PC-9 (cell line): ENCODE measurements at regions not wholly inside any gene's neighbourhood (a gene's known extent, or its start where the extent isn't known, plus 50 kb on each side); places are given as distances from the start of the nearest gene placed in this dataset.

Experiments used
- BruUV-seq: library from RNA; stranded (reverse); fragments of 400-500 nt; replicated peaks from 2 replicates; lab custom pipeline; 2021; lab: Mats Ljungman, UMichigan
- CTCF ChIA-PET: fragments of 300-600 bp; sonication (Branson Sonifier 250); formaldehyde crosslinking; loops from one replicate; lab custom pipeline; 2022; ENCODE audit warnings: antibody characterized with exemption; lab: Charles Lee
- POLR2A ChIA-PET: fragments of 300-600 bp; sonication (Branson Sonifier 250); formaldehyde crosslinking; loops from one replicate; lab custom pipeline; 2022; ENCODE audit warnings: antibody characterized with exemption; ENCODE audit not compliant: unreplicated experiment; lab: Charles Lee
- DNase-seq, 2 experiments: peaks; one replicate each; pipeline versions ENCODE4 v3.0.0 to v3.0.0-alpha.2; 2015 to 2022; ENCODE audit warnings: mixed read lengths in 1 of 2
- H2AFZ ChIP-seq: fragments of 200-600 bp; sonication (generic); 2 replicates; pipeline ENCODE4 v1.8.1; 2017; ENCODE audit warnings: antibody characterized with exemption
- H3F3A ChIP-seq: fragments of 200-600 bp; sonication (generic); 2 replicates; pipeline ENCODE4 v1.8.1; 2017; ENCODE audit warnings: antibody characterized with exemption, mild to moderate bottlenecking, low read depth; ENCODE audit not compliant: insufficient read depth
- H3K27ac ChIP-seq: fragments of 200-600 bp; sonication (generic); 2 replicates; pipeline ENCODE4 v1.6.1; 2016; ENCODE audit warnings: mixed run types
- H3K27me3 ChIP-seq: fragments of 200-600 bp; sonication (generic); 2 replicates; pipeline ENCODE4 v1.6.1; 2016; ENCODE audit warnings: low read depth, mixed run types; ENCODE audit not compliant: insufficient read depth
- H3K36me3 ChIP-seq: fragments of 200-600 bp; sonication (generic); 2 replicates; pipeline ENCODE4 v1.6.1; 2016; ENCODE audit warnings: low read depth, mixed run types
- H3K4me1 ChIP-seq: fragments of 200-600 bp; sonication (generic); replicated peaks from 2 replicates; pipeline ENCODE4 v1.6.1; 2016; ENCODE audit warnings: mixed run types; ENCODE audit not compliant: insufficient read depth
- H3K4me2 ChIP-seq: fragments of 200-600 bp; sonication (generic); 2 replicates; pipeline ENCODE4 v1.6.1; 2017; ENCODE audit warnings: mixed run types
- H3K4me3 ChIP-seq: fragments of 200-600 bp; sonication (generic); 2 replicates; pipeline ENCODE4 v1.6.1; 2016; ENCODE audit warnings: mixed run types
- H3K79me2 ChIP-seq: fragments of 200-600 bp; sonication (generic); 2 replicates; pipeline ENCODE4 v1.6.1; 2017; ENCODE audit warnings: low read depth, mixed run types
- H3K9me2 ChIP-seq: fragments of 200-600 bp; sonication (generic); 2 replicates; pipeline ENCODE4 v1.8.1; 2017; ENCODE audit warnings: mild to moderate bottlenecking; ENCODE audit not compliant: insufficient read depth
- H3K9me3 ChIP-seq: fragments of 200-600 bp; sonication (generic); 2 replicates; pipeline ENCODE4 v1.8.1; 2016; ENCODE audit warnings: low read depth; ENCODE audit not compliant: insufficient read depth
- H4K20me1 ChIP-seq: fragments of 200-600 bp; sonication (generic); 2 replicates; pipeline ENCODE4 v1.8.1; 2017; ENCODE audit not compliant: insufficient read depth
- CTCF ChIP-seq: fragments of 200-600 bp; sonication (generic); conservative IDR thresholded peaks from 2 replicates; pipeline ENCODE4 v1.6.1; 2017; ENCODE audit warnings: mixed run types, antibody characterized with exemption, mild to moderate bottlenecking, moderate library complexity
- EZH2 ChIP-seq: fragments of 200-600 bp; sonication (generic); IDR thresholded peaks from 2 replicates; pipeline ENCODE4 v1.8.0; 2017; ENCODE audit warnings: antibody characterized with exemption, low read depth
- intact Hi-C: fragments of 100-400 bp; cut with micrococcal nuclease; formaldehyde crosslinking; loops from one replicate; pipeline ENCODE4 v1.10.0; 2022; ENCODE audit not compliant: unreplicated experiment

GRCh38 chr16:8087146-8087545 is 503.2 kb downstream of the TMEM114 start:
- H3K9me3 ChIP-seq, result no peaks in the 10 kb centered on the region
- H4K20me1 ChIP-seq, result no peaks in the 10 kb centered on the region
- no peaks in the 10 kb centered on the region for H3F3A ChIP-seq
- no peak overlapping the region for H3K4me3 ChIP-seq
- no peak overlapping the region for H2AFZ ChIP-seq
- no TSS peak for BruUV-seq
- H3K79me2 ChIP-seq, result no peaks in the 10 kb centered on the region
- DNase-seq, result no peak
- no peaks in the 10 kb centered on the region; the same call in 1 of the 2 replicates for H3K9me2 ChIP-seq
- intact Hi-C loops, result no loop called here
- CTCF ChIA-PET, result no interaction called here
- no peak overlapping the region for H3K27ac ChIP-seq
- H3K27me3 ChIP-seq, result no peaks in the 10 kb centered on the region
- H3K36me3 ChIP-seq, result no peaks in the 10 kb centered on the region
- POLR2A ChIA-PET, result no interaction called here
- TF ChIP-seq CTCF (no peak), EZH2 (no peak)
- no peak overlapping the region for H3K4me2 ChIP-seq
- no peaks in the 10 kb centered on the region for H3K4me1 ChIP-seq

- Histone ChIP-seq H3K9me3 (no peaks in the 10 kb centered on the region), H4K20me1 (no peaks in the 10 kb centered on the region), H2AFZ (no peak overlapping the region), H3K27ac (no peak overlapping the region), H3K4me2 (no peak overlapping the region), H3K36me3 (no peaks in the 10 kb centered on the region), H3K79me2 (no peaks in the 10 kb centered on the region), H3F3A (no peaks in the 10 kb centered on the region), H3K4me3 (no peak overlapping the region), H3K4me1 (no peaks in the 10 kb centered on the region), H3K27me3 (no peaks in the 10 kb centered on the region), H3K9me2 (no peaks in the 10 kb centered on the region; the same call in 1 of the 2 replicates)
- no peak for DNase-seq
- ChIA-PET POLR2A (no interaction called here), CTCF (no interaction called here)
- intact Hi-C loops, result no loop called here
- BruUV-seq, result no TSS peak
- no peak for TF ChIP-seq EZH2
- TF ChIP-seq CTCF, result no peak
Measured at GRCh38 chr16:8084882-8085281, 505.4 kb downstream of the TMEM114 start.

- no peaks in the 10 kb centered on the region; the same call in 1 of the 2 replicates for H3K9me2 ChIP-seq
- H3K4me3 ChIP-seq, result no peak overlapping the region
- TF ChIP-seq EZH2 (no peak), CTCF (no peak)
- CTCF ChIA-PET, result no interaction called here
- no peaks in the 10 kb centered on the region for H3K9me3 ChIP-seq
- intact Hi-C loops, result no loop called here
- DNase-seq, result no peak
- no peak overlapping the region for H2AFZ ChIP-seq
- no peaks in the 10 kb centered on the region for H3K36me3 ChIP-seq
- POLR2A ChIA-PET, result no interaction called here
- H3K4me1 ChIP-seq, result no peaks in the 10 kb centered on the region
- H3K4me2 ChIP-seq, result no peak overlapping the region
- no peaks in the 10 kb centered on the region for H3K79me2 ChIP-seq
- no TSS peak for BruUV-seq
- no peaks in the 10 kb centered on the region for H3K27me3 ChIP-seq
- no peaks in the 10 kb centered on the region for H3F3A ChIP-seq
- H4K20me1 ChIP-seq, result no peaks in the 10 kb centered on the region
- no peak overlapping the region for H3K27ac ChIP-seq
Measured at GRCh38 chr16:8084302-8084701, 506.0 kb downstream of the TMEM114 start.
